ENCODE measurements at regions not wholly inside any gene's neighbourhood (a gene's known extent, or its start where the extent isn't known, plus 50 kb on each side); places are given as distances from the start of the nearest gene placed in this dataset.

DNA sequence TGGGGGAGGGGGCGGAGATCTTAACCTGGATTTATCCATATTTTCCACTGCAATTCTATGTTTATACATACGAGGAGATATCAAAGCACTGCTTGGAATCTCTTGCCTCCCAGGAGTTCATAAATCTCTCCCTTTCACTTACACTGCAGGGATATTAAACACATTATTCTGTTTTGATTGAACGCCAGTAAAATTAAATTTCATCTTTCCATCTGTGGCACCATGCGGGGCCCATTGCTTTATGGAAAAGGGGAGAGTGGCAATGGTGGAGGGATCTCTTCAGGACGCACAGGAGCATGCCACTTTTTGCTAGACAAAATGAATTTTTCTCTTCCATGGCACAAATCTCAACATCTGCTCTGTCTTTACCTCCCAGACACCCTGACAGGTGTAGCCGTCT lies 648.0 kb upstream of the PLXNA2 start:
- WGBS, 2 donors (ENCODE audit: low coverage in 1 of 2) = 76 to 95% methylated on average over 3 to 6 of the region's 6 CpGs
- no peak for DNase-seq
- no peaks in the 10 kb centered on the region for H3K27me3 ChIP-seq
- in situ Hi-C loops (cut with MboI; ENCODE audit: low pct_ligation_motif_present in 1 of 4, low pct_unique_long_range_greater_than_20kb in 1 of 4, low sequenced_read_pairs in 3 of 4) (no loop called here), intact Hi-C loops (cut with DNase I; ENCODE audit: low total_unique reads) (no loop called here)
- no peaks in the 10 kb centered on the region for H3K4me1 ChIP-seq
- no peak for TF ChIP-seq POLR2AphosphoS5 (IDR thresholded peaks at IDR 0.05)
- TF ChIP-seq EP300 (IDR thresholded peaks at IDR 0.05; ENCODE audit: low read depth) = no peak
- TF ChIP-seq POLR2A (IDR thresholded peaks at IDR 0.05) = no peak
- TF ChIP-seq, protein P1, sequence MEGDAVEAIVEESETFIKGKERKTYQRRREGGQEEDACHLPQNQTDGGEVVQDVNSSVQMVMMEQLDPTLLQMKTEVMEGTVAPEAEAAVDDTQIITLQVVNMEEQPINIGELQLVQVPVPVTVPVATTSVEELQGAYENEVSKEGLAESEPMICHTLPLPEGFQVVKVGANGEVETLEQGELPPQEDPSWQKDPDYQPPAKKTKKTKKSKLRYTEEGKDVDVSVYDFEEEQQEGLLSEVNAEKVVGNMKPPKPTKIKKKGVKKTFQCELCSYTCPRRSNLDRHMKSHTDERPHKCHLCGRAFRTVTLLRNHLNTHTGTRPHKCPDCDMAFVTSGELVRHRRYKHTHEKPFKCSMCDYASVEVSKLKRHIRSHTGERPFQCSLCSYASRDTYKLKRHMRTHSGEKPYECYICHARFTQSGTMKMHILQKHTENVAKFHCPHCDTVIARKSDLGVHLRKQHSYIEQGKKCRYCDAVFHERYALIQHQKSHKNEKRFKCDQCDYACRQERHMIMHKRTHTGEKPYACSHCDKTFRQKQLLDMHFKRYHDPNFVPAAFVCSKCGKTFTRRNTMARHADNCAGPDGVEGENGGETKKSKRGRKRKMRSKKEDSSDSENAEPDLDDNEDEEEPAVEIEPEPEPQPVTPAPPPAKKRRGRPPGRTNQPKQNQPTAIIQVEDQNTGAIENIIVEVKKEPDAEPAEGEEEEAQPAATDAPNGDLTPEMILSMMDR (IDR thresholded peaks at IDR 0.05) = no peak
- no peaks in the 10 kb centered on the region for H3K9me3 ChIP-seq
- H3K4me3 ChIP-seq = no peak overlapping the region
- H3K27ac ChIP-seq = no peak overlapping the region
- H3K36me3 ChIP-seq = no peaks in the 10 kb centered on the region

DNA sequence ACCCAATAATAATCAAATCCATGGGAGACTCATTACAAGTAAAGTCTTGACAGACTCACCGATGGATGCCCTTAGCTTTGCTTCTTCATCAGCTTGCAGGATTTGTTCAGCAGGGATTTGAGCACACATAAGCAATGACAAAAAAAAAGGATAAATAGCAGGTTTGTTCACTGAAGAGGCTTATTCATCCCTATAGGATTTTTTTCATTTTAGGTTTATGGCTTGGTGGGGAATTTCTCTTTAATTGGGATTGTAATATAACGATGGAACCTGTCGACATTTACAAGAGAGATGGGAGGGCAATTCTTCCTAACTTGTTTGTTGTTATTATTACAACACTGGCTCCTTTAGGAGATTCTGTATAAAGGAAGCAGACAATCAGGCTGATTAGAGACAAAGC lies 649.1 kb upstream of the PLXNA2 start:
- 49 to 61% methylated on average over 3 of the region's 3 CpGs for WGBS, 2 donors (ENCODE audit: low coverage in 1 of 2)
- in situ Hi-C loops (cut with MboI; ENCODE audit: low pct_ligation_motif_present in 1 of 4, low pct_unique_long_range_greater_than_20kb in 1 of 4, low sequenced_read_pairs in 3 of 4) = no loop called here
- no peak for DNase-seq
- Histone ChIP-seq H3K4me1 (no peaks in the 10 kb centered on the region), H3K4me3 (no peak overlapping the region), H3K9me3 (no peaks in the 10 kb centered on the region), H3K36me3 (no peaks in the 10 kb centered on the region), H3K27ac (no peak overlapping the region), H3K27me3 (no peaks in the 10 kb centered on the region)
- no peak for TF ChIP-seq EP300 (IDR thresholded peaks at IDR 0.05; ENCODE audit: low read depth)
- TF ChIP-seq, protein P1 (IDR thresholded peaks at IDR 0.05) = no peak
- TF ChIP-seq POLR2AphosphoS5 (IDR thresholded peaks at IDR 0.05) = no peak
- TF ChIP-seq POLR2A (IDR thresholded peaks at IDR 0.05) = no peak
- intact Hi-C loops (cut with DNase I; ENCODE audit: low total_unique reads) = no loop called here

DNA sequence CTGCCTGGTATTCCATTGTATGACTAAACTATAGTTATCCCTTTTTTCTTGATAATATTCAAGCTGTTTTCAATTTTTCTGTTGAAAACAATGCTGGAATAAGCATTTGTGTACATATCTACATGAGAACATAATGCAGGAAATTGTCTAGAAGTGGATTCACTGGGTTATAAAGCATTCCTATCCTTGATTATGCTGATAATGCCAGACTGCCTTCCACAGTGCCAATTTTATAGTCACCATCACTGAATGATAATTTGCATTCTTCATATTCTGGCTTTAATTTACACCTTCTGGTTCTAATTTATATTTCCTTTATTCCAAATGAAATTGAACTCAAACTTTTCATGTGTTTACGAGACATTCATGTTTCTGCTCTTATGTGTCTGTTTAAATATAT lies 651.0 kb upstream of the PLXNA2 start:
- Histone ChIP-seq H3K27ac (no peak overlapping the region), H3K9me3 (no peaks in the 10 kb centered on the region), H3K36me3 (no peaks in the 10 kb centered on the region), H3K4me1 (no peaks in the 10 kb centered on the region), H3K4me3 (no peak overlapping the region), H3K27me3 (no peaks in the 10 kb centered on the region)
- intact Hi-C loops (cut with DNase I; ENCODE audit: low total_unique reads) = no loop called here
- no peak for DNase-seq
- 90 to 100% methylated on average over 1 of the region's 1 CpG for WGBS, 2 donors (ENCODE audit: low coverage in 1 of 2)
- TF ChIP-seq POLR2AphosphoS5 (IDR thresholded peaks at IDR 0.05) = no peak
- no peak for TF ChIP-seq EP300 (IDR thresholded peaks at IDR 0.05; ENCODE audit: low read depth)
- TF ChIP-seq, protein P1 (IDR thresholded peaks at IDR 0.05) = no peak
- TF ChIP-seq POLR2A (IDR thresholded peaks at IDR 0.05) = no peak
- in situ Hi-C loops (cut with MboI; ENCODE audit: low pct_ligation_motif_present in 1 of 4, low pct_unique_long_range_greater_than_20kb in 1 of 4, low sequenced_read_pairs in 3 of 4) = no loop called here

DNA sequence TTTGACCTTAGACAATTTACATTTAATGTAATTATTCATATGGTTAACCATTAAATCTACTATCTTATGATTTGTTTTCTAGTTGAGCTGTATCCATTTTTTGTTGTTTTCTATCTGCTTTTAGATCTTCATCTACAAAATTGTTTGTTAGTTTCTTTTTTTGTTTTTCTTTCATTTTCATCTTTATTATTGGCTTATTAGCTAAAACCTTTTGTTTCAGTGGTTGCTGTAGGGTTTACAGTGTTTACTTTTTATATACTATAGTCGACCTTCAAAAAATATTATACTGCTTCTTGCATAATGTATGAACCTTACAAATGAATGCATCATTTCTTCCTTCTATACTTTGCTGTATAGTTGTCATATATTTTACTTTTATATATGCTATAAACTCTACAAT lies 651.6 kb upstream of the PLXNA2 start:
- TF ChIP-seq POLR2AphosphoS5 (IDR thresholded peaks at IDR 0.05) = no peak
- TF ChIP-seq POLR2A (IDR thresholded peaks at IDR 0.05) = no peak
- TF ChIP-seq, protein P1 (IDR thresholded peaks at IDR 0.05) = no peak
- no peak for TF ChIP-seq EP300 (IDR thresholded peaks at IDR 0.05; ENCODE audit: low read depth)
- DNase-seq = no peak
- Histone ChIP-seq H3K36me3 (no peaks in the 10 kb centered on the region), H3K27ac (no peak overlapping the region), H3K27me3 (no peaks in the 10 kb centered on the region), H3K4me3 (no peak overlapping the region), H3K4me1 (no peaks in the 10 kb centered on the region), H3K9me3 (no peaks in the 10 kb centered on the region)
- 50 to 62% methylated on average over 1 of the region's 1 CpG for WGBS, 2 donors (ENCODE audit: low coverage in 1 of 2)
- in situ Hi-C loops (cut with MboI; ENCODE audit: low pct_ligation_motif_present in 1 of 4, low pct_unique_long_range_greater_than_20kb in 1 of 4, low sequenced_read_pairs in 3 of 4) (no loop called here), intact Hi-C loops (cut with DNase I; ENCODE audit: low total_unique reads) (no loop called here)
